ENCODE measurements at regions not wholly inside any gene's neighbourhood (a gene's known extent, or its start where the extent isn't known, plus 50 kb on each side); places are given as distances from the start of the nearest gene placed in this dataset.

GRCh38 chr3:23735062-23735461 lies 70.7 kb upstream of the UBE2E1 start:
- no peaks in the 10 kb centered on the region for H3K9me3 ChIP-seq (ENCODE audit: control insufficient read depth, low read length)
- no peaks in the 10 kb centered on the region for H3K4me1 ChIP-seq
- no peaks in the 10 kb centered on the region for H3K27me3 ChIP-seq (ENCODE audit: control insufficient read depth, insufficient read depth, low read length)
- no peak overlapping the region for H3K4me3 ChIP-seq (ENCODE audit: low read depth, low read length)
- no peaks in the 10 kb centered on the region for H3K36me3 ChIP-seq (ENCODE audit: control insufficient read depth, insufficient read depth, low read length)
- no peak overlapping the region for H3K4me2 ChIP-seq (ENCODE audit: low read length)
- no peak overlapping the region for H3K27ac ChIP-seq
- no peaks in the 10 kb centered on the region for H3K79me2 ChIP-seq
- H2AFZ ChIP-seq: no peak overlapping the region
- no peak overlapping the region for H3K9ac ChIP-seq
- TF ChIP-seq CTCF (IDR thresholded peaks at IDR 0.05): no peak

- Histone ChIP-seq H3K9ac (no peak overlapping the region), H2AFZ (no peak overlapping the region), H3K4me1 (no peaks in the 10 kb centered on the region), H3K27me3 (ENCODE audit: control insufficient read depth, insufficient read depth, low read length) (no peaks in the 10 kb centered on the region), H3K36me3 (ENCODE audit: control insufficient read depth, insufficient read depth, low read length) (no peaks in the 10 kb centered on the region), H3K9me3 (ENCODE audit: control insufficient read depth, low read length) (no peaks in the 10 kb centered on the region), H3K4me3 (ENCODE audit: low read depth, low read length) (no peak overlapping the region), H3K79me2 (no peaks in the 10 kb centered on the region), H3K4me2 (ENCODE audit: low read length) (no peak overlapping the region), H3K27ac (no peak overlapping the region)
- TF ChIP-seq CTCF (IDR thresholded peaks at IDR 0.05): no peak
These were observed 70.0 kb upstream of the UBE2E1 start for GRCh38 chr3:23735535-23736326.

- Histone ChIP-seq H3K9me3 (ENCODE audit: control insufficient read depth, low read length) (no peaks in the 10 kb centered on the region), H3K27ac (peak overlapping the region; percentile 16), H3K27me3 (ENCODE audit: control insufficient read depth, insufficient read depth, low read length) (no peaks in the 10 kb centered on the region), H2AFZ (no peak overlapping the region), H3K36me3 (ENCODE audit: control insufficient read depth, insufficient read depth, low read length) (no peaks in the 10 kb centered on the region), H3K9ac (no peak overlapping the region), H3K4me3 (ENCODE audit: low read depth, low read length) (no peak overlapping the region), H3K4me1 (no peaks in the 10 kb centered on the region), H3K4me2 (ENCODE audit: low read length) (no peak overlapping the region), H3K79me2 (no peaks in the 10 kb centered on the region)
- TF ChIP-seq CTCF (IDR thresholded peaks at IDR 0.05): no peak
These were observed 66.8 kb upstream of the UBE2E1 start for GRCh38 chr3:23738944-23739343.

- Histone ChIP-seq H3K4me1 (no peaks in the 10 kb centered on the region), H3K4me3 (ENCODE audit: low read depth, low read length) (no peak overlapping the region), H2AFZ (no peak overlapping the region), H3K36me3 (ENCODE audit: control insufficient read depth, insufficient read depth, low read length) (no peaks in the 10 kb centered on the region), H3K4me2 (ENCODE audit: low read length) (no peak overlapping the region), H3K27me3 (ENCODE audit: control insufficient read depth, insufficient read depth, low read length) (no peaks in the 10 kb centered on the region), H3K9me3 (ENCODE audit: control insufficient read depth, low read length) (no peaks in the 10 kb centered on the region), H3K9ac (no peak overlapping the region), H3K79me2 (no peaks in the 10 kb centered on the region), H3K27ac (peak overlapping the region; percentile 16)
- TF ChIP-seq CTCF (IDR thresholded peaks at IDR 0.05): no peak
These were observed 66.2 kb upstream of the UBE2E1 start for GRCh38 chr3:23739536-23739935.

GRCh38 chr3:23740517-23740965 lies 65.2 kb upstream of the UBE2E1 start:
- Histone ChIP-seq H3K27ac (no peak overlapping the region), H3K27me3 (ENCODE audit: control insufficient read depth, insufficient read depth, low read length) (no peaks in the 10 kb centered on the region), H3K9ac (no peak overlapping the region), H3K36me3 (ENCODE audit: control insufficient read depth, insufficient read depth, low read length) (no peaks in the 10 kb centered on the region), H3K79me2 (no peaks in the 10 kb centered on the region), H2AFZ (no peak overlapping the region), H3K4me2 (ENCODE audit: low read length) (no peak overlapping the region), H3K4me1 (no peaks in the 10 kb centered on the region), H3K9me3 (ENCODE audit: control insufficient read depth, low read length) (no peaks in the 10 kb centered on the region), H3K4me3 (ENCODE audit: low read depth, low read length) (no peak overlapping the region)
- TF ChIP-seq CTCF (IDR thresholded peaks at IDR 0.05): no peak
